ENCODE measurements at regions not wholly inside any gene's neighbourhood (a gene's known extent, or its start where the extent isn't known, plus 50 kb on each side); places are given as distances from the start of the nearest gene placed in this dataset.

- no peak for ATAC-seq (replicated peaks)
- Mint-ChIP-seq H3K9me3 (peaks cover 6 to 10% of the 10 kb centered on the region in 2 donors), H3K4me1 (no peaks in the 10 kb centered on the region), H3K27ac (no peak overlapping the region), H3K27me3 (no peaks in the 10 kb centered on the region), H3K4me3 (no peak overlapping the region), H3K36me3 (no peaks in the 10 kb centered on the region)
- no peak for DNase-seq
Measured at GRCh38 chr5:27221410-27221809, 183.0 kb upstream of the CDH9 start.

GRCh38 chr5:27220752-27221151 lies 182.4 kb upstream of the CDH9 start:
- H3K27ac Mint-ChIP-seq: no peak overlapping the region
- no peaks in the 10 kb centered on the region for H3K4me1 Mint-ChIP-seq
- no peak for DNase-seq
- no peak for ATAC-seq (replicated peaks)
- no peaks in the 10 kb centered on the region for H3K27me3 Mint-ChIP-seq
- H3K9me3 Mint-ChIP-seq: peaks cover 6 to 10% of the 10 kb centered on the region in 2 donors
- no peak overlapping the region for H3K4me3 Mint-ChIP-seq
- no peaks in the 10 kb centered on the region for H3K36me3 Mint-ChIP-seq

GRCh38 chr5:27217977-27218376 lies 179.6 kb upstream of the CDH9 start:
- no peak for ATAC-seq (replicated peaks)
- no peaks in the 10 kb centered on the region for H3K36me3 Mint-ChIP-seq
- H3K4me3 Mint-ChIP-seq: no peak overlapping the region
- no peak overlapping the region for H3K27ac Mint-ChIP-seq
- no peak for DNase-seq
- no peaks in the 10 kb centered on the region for H3K27me3 Mint-ChIP-seq
- peaks cover 6 to 10% of the 10 kb centered on the region in 2 donors for H3K9me3 Mint-ChIP-seq
- H3K4me1 Mint-ChIP-seq: no peaks in the 10 kb centered on the region

GRCh38 chr5:27217155-27217956 lies 179.0 kb upstream of the CDH9 start:
- Mint-ChIP-seq H3K4me1 (no peaks in the 10 kb centered on the region), H3K36me3 (no peaks in the 10 kb centered on the region), H3K27me3 (no peaks in the 10 kb centered on the region), H3K9me3 (peaks cover 5 to 10% of the 10 kb centered on the region in 2 donors), H3K27ac (no peak overlapping the region), H3K4me3 (no peak overlapping the region)
- no peak for DNase-seq
- no peak for ATAC-seq (replicated peaks)

- Mint-ChIP-seq H3K36me3 (no peaks in the 10 kb centered on the region), H3K27ac (no peak overlapping the region), H3K27me3 (no peaks in the 10 kb centered on the region), H3K4me3 (no peak overlapping the region), H3K9me3 (peaks cover 5 to 10% of the 10 kb centered on the region in 2 donors), H3K4me1 (no peaks in the 10 kb centered on the region)
- no peak for ATAC-seq (replicated peaks)
- DNase-seq: no peak
Measured at GRCh38 chr5:27216367-27216950, 178.1 kb upstream of the CDH9 start.

- Mint-ChIP-seq H3K4me1 (no peaks in the 10 kb centered on the region), H3K4me3 (no peak overlapping the region), H3K36me3 (no peaks in the 10 kb centered on the region), H3K27me3 (no peaks in the 10 kb centered on the region), H3K9me3 (peaks cover 4 to 14% of the 10 kb centered on the region in 2 donors), H3K27ac (no peak overlapping the region)
- no peak for DNase-seq
- ATAC-seq (replicated peaks): no peak
Measured at GRCh38 chr5:27208051-27208450, 169.7 kb upstream of the CDH9 start.

- Mint-ChIP-seq H3K27ac (no peak overlapping the region), H3K4me3 (no peak overlapping the region), H3K27me3 (no peaks in the 10 kb centered on the region), H3K36me3 (no peaks in the 10 kb centered on the region), H3K9me3 (peaks cover 4 to 6% of the 10 kb centered on the region in 2 donors), H3K4me1 (no peaks in the 10 kb centered on the region)
- ATAC-seq (replicated peaks) (no peak), DNase-seq (no peak)
Measured at GRCh38 chr5:27191786-27192510, 153.6 kb upstream of the CDH9 start.

GRCh38 chr5:27172693-27173092 lies 134.3 kb upstream of the CDH9 start:
- Mint-ChIP-seq H3K36me3 (no peaks in the 10 kb centered on the region), H3K4me1 (no peaks in the 10 kb centered on the region), H3K27me3 (no peaks in the 10 kb centered on the region), H3K9me3 (peaks cover 3 to 5% of the 10 kb centered on the region in 2 donors), H3K4me3 (no peak overlapping the region), H3K27ac (no peak overlapping the region)
- ATAC-seq (replicated peaks) (no peak), DNase-seq (no peak)

- Mint-ChIP-seq H3K9me3 (peaks cover 3 to 5% of the 10 kb centered on the region in 2 donors), H3K36me3 (no peaks in the 10 kb centered on the region), H3K4me1 (no peaks in the 10 kb centered on the region), H3K27ac (no peak overlapping the region), H3K4me3 (no peak overlapping the region), H3K27me3 (no peaks in the 10 kb centered on the region)
- ATAC-seq (replicated peaks) (no peak), DNase-seq (no peak)
Measured at GRCh38 chr5:27171761-27172261, 133.4 kb upstream of the CDH9 start.

- Mint-ChIP-seq H3K27ac (no peak overlapping the region), H3K36me3 (peaks cover 0 to 2% of the 10 kb centered on the region in 2 donors), H3K4me3 (no peak overlapping the region), H3K9me3 (peaks cover 23 to 26% of the 10 kb centered on the region in 2 donors), H3K27me3 (no peaks in the 10 kb centered on the region), H3K4me1 (no peaks in the 10 kb centered on the region)
- ATAC-seq (replicated peaks) (no peak), DNase-seq (no peak)
Measured at GRCh38 chr5:27158775-27159174, 120.4 kb upstream of the CDH9 start.

- ATAC-seq (replicated peaks) (no peak), DNase-seq (no peak)
- Mint-ChIP-seq H3K36me3 (peaks cover 0 to 2% of the 10 kb centered on the region in 2 donors), H3K27me3 (no peaks in the 10 kb centered on the region), H3K9me3 (peaks cover 23 to 26% of the 10 kb centered on the region in 2 donors), H3K4me1 (no peaks in the 10 kb centered on the region), H3K27ac (no peak overlapping the region), H3K4me3 (no peak overlapping the region)
Measured at GRCh38 chr5:27158171-27158570, 119.8 kb upstream of the CDH9 start.

- H3K36me3 Mint-ChIP-seq: no peaks in the 10 kb centered on the region
- no peaks in the 10 kb centered on the region for H3K4me1 Mint-ChIP-seq
- no peak for ATAC-seq (replicated peaks)
- DNase-seq: no peak
- no peak overlapping the region for H3K27ac Mint-ChIP-seq
- H3K4me3 Mint-ChIP-seq: no peak overlapping the region
- no peaks in the 10 kb centered on the region for H3K27me3 Mint-ChIP-seq
- H3K9me3 Mint-ChIP-seq: peaks cover 0 to 1% of the 10 kb centered on the region in 2 donors
Measured at GRCh38 chr5:27144456-27144855, 106.1 kb upstream of the CDH9 start.

GRCh38 chr5:27140831-27141230 lies 102.4 kb upstream of the CDH9 start:
- Mint-ChIP-seq H3K36me3 (no peaks in the 10 kb centered on the region), H3K27me3 (no peaks in the 10 kb centered on the region), H3K9me3 (peaks cover 0 to 7% of the 10 kb centered on the region in 2 donors), H3K4me3 (no peak overlapping the region), H3K4me1 (no peaks in the 10 kb centered on the region), H3K27ac (no peak overlapping the region)
- DNase-seq (no peak), ATAC-seq (replicated peaks) (no peak)

- H3K36me3 Mint-ChIP-seq: no peaks in the 10 kb centered on the region
- DNase-seq (no peak), ATAC-seq (replicated peaks) (no peak)
- no peak overlapping the region for H3K4me3 Mint-ChIP-seq
- H3K4me1 Mint-ChIP-seq: no peaks in the 10 kb centered on the region
- H3K9me3 Mint-ChIP-seq: peaks cover 0 to 5% of the 10 kb centered on the region in 2 donors
- H3K27ac Mint-ChIP-seq: no peak overlapping the region
- H3K27me3 Mint-ChIP-seq: no peaks in the 10 kb centered on the region
Measured at GRCh38 chr5:27130587-27130986, 92.2 kb upstream of the CDH9 start.
